ENCODE measurements at regions not wholly inside any gene's neighbourhood (a gene's known extent, or its start where the extent isn't known, plus 50 kb on each side); places are given as distances from the start of the nearest gene placed in this dataset.

DNA sequence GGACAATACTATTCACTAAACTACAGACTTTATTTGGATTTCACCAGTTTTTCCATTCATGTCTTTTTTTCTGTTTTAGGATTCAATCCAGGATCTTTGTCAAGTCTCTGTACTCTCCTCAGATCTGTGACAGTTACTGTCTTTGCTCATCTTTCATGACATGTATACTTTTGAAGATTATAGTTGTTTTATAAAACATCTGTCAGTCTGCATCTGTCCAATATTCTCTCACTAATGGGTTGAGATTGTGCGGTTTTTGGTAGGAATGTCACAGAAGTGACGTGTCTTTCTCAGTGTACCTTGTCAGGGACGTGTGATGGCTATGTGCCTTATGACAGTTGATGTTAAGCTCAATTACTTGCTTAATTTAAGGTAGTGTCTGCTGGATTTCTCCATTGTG, 124.9 kb upstream of the TPK1 start:
- no peak for TF ChIP-seq POLR2A (IDR thresholded peaks at IDR 0.05)
- TF ChIP-seq, protein P1, sequence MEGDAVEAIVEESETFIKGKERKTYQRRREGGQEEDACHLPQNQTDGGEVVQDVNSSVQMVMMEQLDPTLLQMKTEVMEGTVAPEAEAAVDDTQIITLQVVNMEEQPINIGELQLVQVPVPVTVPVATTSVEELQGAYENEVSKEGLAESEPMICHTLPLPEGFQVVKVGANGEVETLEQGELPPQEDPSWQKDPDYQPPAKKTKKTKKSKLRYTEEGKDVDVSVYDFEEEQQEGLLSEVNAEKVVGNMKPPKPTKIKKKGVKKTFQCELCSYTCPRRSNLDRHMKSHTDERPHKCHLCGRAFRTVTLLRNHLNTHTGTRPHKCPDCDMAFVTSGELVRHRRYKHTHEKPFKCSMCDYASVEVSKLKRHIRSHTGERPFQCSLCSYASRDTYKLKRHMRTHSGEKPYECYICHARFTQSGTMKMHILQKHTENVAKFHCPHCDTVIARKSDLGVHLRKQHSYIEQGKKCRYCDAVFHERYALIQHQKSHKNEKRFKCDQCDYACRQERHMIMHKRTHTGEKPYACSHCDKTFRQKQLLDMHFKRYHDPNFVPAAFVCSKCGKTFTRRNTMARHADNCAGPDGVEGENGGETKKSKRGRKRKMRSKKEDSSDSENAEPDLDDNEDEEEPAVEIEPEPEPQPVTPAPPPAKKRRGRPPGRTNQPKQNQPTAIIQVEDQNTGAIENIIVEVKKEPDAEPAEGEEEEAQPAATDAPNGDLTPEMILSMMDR (IDR thresholded peaks at IDR 0.05), result no peak
- intact Hi-C loops (cut with DNase I), result no loop called here

GRCh38 chr7:144957998-144958397, 122.1 kb upstream of the TPK1 start:
- Histone ChIP-seq H3K9me3 (replicated peaks in 1 of 3) (no peaks in the 10 kb centered on the region), H3K27me3 (no peaks in the 10 kb centered on the region), H3K36me3 (replicated peaks in 1 of 2) (no peaks in the 10 kb centered on the region), H3K4me3 (no peak overlapping the region), H3K27ac (no peak overlapping the region), H3K4me1 (replicated peaks in 1 of 2) (no peaks in the 10 kb centered on the region)
- intact Hi-C loops (cut with DNase I), result no loop called here
- 41 to 53% (median 46%) methylated on average over 2 of the region's 2 CpGs for WGBS, 4 donors
- TF ChIP-seq, protein P1 (IDR thresholded peaks at IDR 0.05), result no peak
- no peak for TF ChIP-seq POLR2A (IDR thresholded peaks at IDR 0.05)
- no peak for DNase-seq

More for the DNA sequence above, 124.9 kb upstream of the TPK1 start:
- no peak overlapping the region for H3K4me3 ChIP-seq
- no peak for DNase-seq
- H3K4me1 ChIP-seq (replicated peaks in 1 of 2), result no peaks in the 10 kb centered on the region
- H3K9me3 ChIP-seq (replicated peaks in 1 of 3), result no peaks in the 10 kb centered on the region
- H3K27ac ChIP-seq, result no peak overlapping the region
- H3K36me3 ChIP-seq (replicated peaks in 1 of 2), result no peaks in the 10 kb centered on the region
- WGBS, 4 donors, result 74 to 85% (median 81%) methylated on average over 3 of the region's 3 CpGs
- no peaks in the 10 kb centered on the region for H3K27me3 ChIP-seq

DNA sequence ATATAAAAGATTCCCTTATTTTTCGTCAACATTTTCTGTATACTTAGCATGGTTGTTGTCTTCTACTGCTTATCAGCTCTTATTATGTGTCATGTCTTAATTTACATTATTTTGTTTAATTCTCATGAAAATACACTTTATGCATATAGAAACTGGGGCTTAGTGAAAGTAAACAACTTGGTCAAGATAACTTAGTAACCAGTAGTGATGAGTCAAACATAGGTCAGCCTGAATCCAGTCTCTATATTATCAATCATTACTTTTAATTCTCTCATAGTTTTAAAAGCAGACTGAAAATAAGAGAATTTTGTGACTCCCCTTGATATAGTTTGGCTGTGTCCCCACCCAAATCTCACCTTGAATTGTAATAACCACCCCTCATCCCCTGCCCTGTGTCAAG, 119.6 kb upstream of the TPK1 start:
- no peak for TF ChIP-seq POLR2A (IDR thresholded peaks at IDR 0.05)
- TF ChIP-seq, protein P1 (IDR thresholded peaks at IDR 0.05), result no peak
- Histone ChIP-seq H3K27ac (no peak overlapping the region), H3K4me3 (no peak overlapping the region), H3K4me1 (replicated peaks in 1 of 2) (no peaks in the 10 kb centered on the region), H3K27me3 (no peaks in the 10 kb centered on the region), H3K36me3 (replicated peaks in 1 of 2) (no peaks in the 10 kb centered on the region), H3K9me3 (replicated peaks in 1 of 3) (no peaks in the 10 kb centered on the region)
- intact Hi-C loops (cut with DNase I), result no loop called here
- no peak for DNase-seq
- 73 to 86% (median 79%) methylated on average over 1 of the region's 1 CpG for WGBS, 4 donors

DNA sequence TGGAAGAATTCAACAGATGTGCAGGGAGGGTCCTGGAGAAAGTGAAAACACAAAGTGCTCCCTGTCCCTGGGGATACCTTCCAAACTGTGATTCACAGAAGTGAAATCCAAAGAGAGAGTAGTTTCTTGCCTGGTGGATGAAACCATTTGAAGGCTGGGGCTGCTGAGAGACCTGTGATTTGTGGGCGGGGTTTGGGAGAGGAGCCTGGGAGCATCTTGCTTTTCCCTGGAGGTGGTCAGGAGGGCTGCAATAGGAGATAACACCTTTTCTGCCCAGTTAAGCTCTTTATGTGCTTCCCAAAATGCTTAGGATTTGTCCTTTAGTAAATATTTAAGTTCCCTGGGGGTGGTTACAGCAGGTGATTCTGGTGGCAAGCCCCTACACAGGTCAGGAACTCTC, 105.3 kb upstream of the TPK1 start:
- Histone ChIP-seq H3K4me1 (replicated peaks in 1 of 2) (no peaks in the 10 kb centered on the region), H3K36me3 (replicated peaks in 1 of 2) (no peaks in the 10 kb centered on the region), H3K27me3 (no peaks in the 10 kb centered on the region), H3K27ac (no peak overlapping the region), H3K9me3 (replicated peaks in 1 of 3) (no peaks in the 10 kb centered on the region), H3K4me3 (no peak overlapping the region)
- TF ChIP-seq, protein P1 (IDR thresholded peaks at IDR 0.05), result no peak
- no peak for TF ChIP-seq POLR2A (IDR thresholded peaks at IDR 0.05)
- 64 to 85% (median 70%) methylated on average over 1 of the region's 1 CpG for WGBS, 4 donors
- intact Hi-C loops (cut with DNase I), result no loop called here
- DNase-seq, result no peak
